SK-N-SH treated with all-trans-retinoic acid at 6 μM for 48 hours (cell line): ENCODE measurements at regions not wholly inside any gene's neighbourhood (a gene's known extent, or its start where the extent isn't known, plus 50 kb on each side); places are given as distances from the start of the nearest gene placed in this dataset.

Source experiments
- ATAC-seq: fragments of 200-7000 bp; cut with Tn5 transposase; 3 replicates; pipeline ENCODE4 v1.9.1; 2020; ENCODE audit warnings: mild to moderate bottlenecking, moderate library complexity
- ARNTL ChIP-seq: fragments of 450-650 bp; formaldehyde crosslinking; IDR thresholded peaks from 2 replicates; pipeline ENCODE4 v1.5.0; 2020; ENCODE audit warnings: low read depth, mild to moderate bottlenecking, moderate library complexity, borderline replicate concordance
- BACH2 ChIP-seq: fragments of 250-450 bp; sonication (Bioruptor Pico); IDR thresholded peaks from 2 replicates; pipeline ENCODE4 v1.9.0; 2021; ENCODE audit warnings: mild to moderate bottlenecking, borderline replicate concordance
- CREB5 ChIP-seq: fragments of 250-450 bp; sonication (Bioruptor Pico); IDR thresholded peaks from 2 replicates; pipeline ENCODE4 v1.5.1; 2020; ENCODE audit warnings: low read depth, mild to moderate bottlenecking, moderate library complexity
- CSDC2 ChIP-seq: fragments of 250-450 bp; sonication (Bioruptor Pico); IDR thresholded peaks from 2 replicates; pipeline ENCODE4 v1.5.0; 2020; ENCODE audit warnings: mild to moderate bottlenecking, moderate library complexity
- CSRNP3 ChIP-seq: fragments of 250-450 bp; sonication (Bioruptor Pico); IDR thresholded peaks from 2 replicates; pipeline ENCODE4 v1.5.1; 2021; ENCODE audit warnings: mild to moderate bottlenecking, moderate library complexity
- ESRRG ChIP-seq: fragments of 250-450 bp; sonication (Bioruptor Pico); IDR thresholded peaks from 2 replicates; pipeline ENCODE4 v1.6.1; 2021; ENCODE audit warnings: mild to moderate bottlenecking
- GLIS3 ChIP-seq: fragments of 250-450 bp; sonication (Bioruptor Pico); IDR thresholded peaks from 2 replicates; pipeline ENCODE4 v1.5.0; 2020; ENCODE audit warnings: mild to moderate bottlenecking, moderate library complexity
- ISL1 ChIP-seq: fragments of 250-450 bp; sonication (Bioruptor Pico); IDR thresholded peaks from 2 replicates; pipeline ENCODE4 v2.1.2; 2022; ENCODE audit warnings: mild to moderate bottlenecking, moderate library complexity
- OSR1 ChIP-seq: fragments of 250-450 bp; sonication (Bioruptor Pico); IDR thresholded peaks from 2 replicates; pipeline ENCODE4 v1.8.0; 2022; ENCODE audit warnings: moderate library complexity, mild to moderate bottlenecking, inconsistent platforms
- PATZ1 ChIP-seq: fragments of 250-450 bp; sonication (Bioruptor Pico); IDR thresholded peaks from 2 replicates; pipeline ENCODE4 v1.8.0; 2020; ENCODE audit warnings: mild to moderate bottlenecking, moderate library complexity, borderline replicate concordance
- POU6F1 ChIP-seq: fragments of 250-450 bp; sonication (Bioruptor Pico); IDR thresholded peaks from 2 replicates; pipeline ENCODE4 v1.8.0; 2021; ENCODE audit warnings: low read depth, mild to moderate bottlenecking, moderate library complexity, borderline replicate concordance
- PPARA ChIP-seq: fragments of 250-450 bp; sonication (Bioruptor Pico); IDR thresholded peaks from 2 replicates; pipeline ENCODE4 v1.5.0; 2020; ENCODE audit warnings: mild to moderate bottlenecking, borderline replicate concordance
- RARB ChIP-seq: fragments of 250-450 bp; sonication (Bioruptor Pico); IDR thresholded peaks from 2 replicates; pipeline ENCODE4 v1.8.0; 2021; ENCODE audit warnings: mild to moderate bottlenecking, moderate library complexity
- SNAI2 ChIP-seq: fragments of 250-450 bp; sonication (Bioruptor Pico); IDR thresholded peaks from 2 replicates; pipeline ENCODE4 v1.5.0; 2020; ENCODE audit warnings: mild to moderate bottlenecking, moderate library complexity
- TCF4 ChIP-seq: fragments of 250-450 bp; sonication (Bioruptor Pico); IDR thresholded peaks from 2 replicates; pipeline ENCODE4 v1.8.0; 2021; ENCODE audit warnings: mild to moderate bottlenecking, moderate library complexity, borderline replicate concordance
- TSHZ2 ChIP-seq: fragments of 250-450 bp; sonication (Bioruptor Pico); IDR thresholded peaks from 2 replicates; pipeline ENCODE4 v1.5.0; 2020; ENCODE audit warnings: mild to moderate bottlenecking, moderate library complexity
- ZC3H10 ChIP-seq: fragments of 250-450 bp; sonication (Bioruptor Pico); IDR thresholded peaks from 2 replicates; pipeline ENCODE4 v1.5.1; 2021; ENCODE audit warnings: mild to moderate bottlenecking, moderate library complexity
- ZFP3 ChIP-seq: fragments of 250-450 bp; sonication (Bioruptor Pico); IDR thresholded peaks from 2 replicates; pipeline ENCODE4 v1.5.0; 2020; ENCODE audit warnings: mild to moderate bottlenecking, moderate library complexity
- ZFP30 ChIP-seq: fragments of 450-650 bp; formaldehyde crosslinking; IDR thresholded peaks from 2 replicates; pipeline ENCODE4 v1.5.0; 2022; ENCODE audit warnings: mild to moderate bottlenecking, moderate library complexity
- ZNF565 ChIP-seq: fragments of 450-650 bp; formaldehyde crosslinking; conservative IDR thresholded peaks from 2 replicates; pipeline ENCODE4 v1.5.0; 2020; ENCODE audit warnings: low read depth, mild to moderate bottlenecking, moderate library complexity
- ZNF8 ChIP-seq: fragments of 450-650 bp; formaldehyde crosslinking; IDR thresholded peaks from 2 replicates; pipeline ENCODE4 v1.5.0; 2020; ENCODE audit warnings: mild to moderate bottlenecking, moderate library complexity

GRCh38 chr5:162591724-162592123, 524.2 kb downstream of the GABRG2 start:
- TF ChIP-seq ESRRG (CRISPR knock-in tag) (no peak), PATZ1 (CRISPR knock-in tag) (no peak), RARB (CRISPR knock-in tag) (no peak), ZNF565 (CRISPR knock-in tag) (no peak), ZFP30 (CRISPR knock-in tag) (no peak), ARNTL (CRISPR knock-in tag) (no peak), ZFP3 (CRISPR knock-in tag) (no peak), ZNF8 (CRISPR knock-in tag) (no peak), ZC3H10 (no peak), OSR1 (CRISPR knock-in tag) (no peak)
- ATAC-seq: no peak

- no peak for ATAC-seq
- TF ChIP-seq SNAI2 (CRISPR knock-in tag) (no peak), TCF4 (CRISPR knock-in tag) (no peak), ISL1 (CRISPR knock-in tag) (no peak), CSDC2 (CRISPR knock-in tag) (no peak), BACH2 (CRISPR knock-in tag) (no peak), PPARA (CRISPR knock-in tag) (no peak), GLIS3 (CRISPR knock-in tag) (no peak), ZNF8 (CRISPR knock-in tag) (no peak), OSR1 (CRISPR knock-in tag) (no peak), ZNF565 (CRISPR knock-in tag) (no peak), ARNTL (CRISPR knock-in tag) (no peak), CREB5 (CRISPR knock-in tag) (no peak), POU6F1 (CRISPR knock-in tag) (no peak), ESRRG (CRISPR knock-in tag) (no peak), TSHZ2 (CRISPR knock-in tag) (no peak)
These were observed 526.3 kb downstream of the GABRG2 start for GRCh38 chr5:162593881-162594280.

- ATAC-seq: no peak
These were observed 536.0 kb downstream of the GABRG2 start for GRCh38 chr5:162603443-162604070.

GRCh38 chr5:162607879-162608278, 540.3 kb downstream of the GABRG2 start:
- no peak for ATAC-seq
- TF ChIP-seq PPARA (CRISPR knock-in tag): no peak
- TF ChIP-seq ESRRG (CRISPR knock-in tag): no peak
- TF ChIP-seq POU6F1 (CRISPR knock-in tag): no peak
- no peak for TF ChIP-seq ZNF8 (CRISPR knock-in tag)
- TF ChIP-seq RARB (CRISPR knock-in tag): no peak
- TF ChIP-seq SNAI2 (CRISPR knock-in tag): no peak
- no peak for TF ChIP-seq CSDC2 (CRISPR knock-in tag)
- TF ChIP-seq ZC3H10: no peak
- no peak for TF ChIP-seq OSR1 (CRISPR knock-in tag)
- TF ChIP-seq CSRNP3 (CRISPR knock-in tag): no peak
- no peak for TF ChIP-seq TSHZ2 (CRISPR knock-in tag)

More at GRCh38 chr5:162603443-162604070, 536.0 kb downstream of the GABRG2 start:
- TF ChIP-seq ZC3H10: no peak
- TF ChIP-seq, all 23 proteins: peak for 0
